K562 (cell line): ENCODE measurements at regions not wholly inside any gene's neighbourhood (a gene's known extent, or its start where the extent isn't known, plus 50 kb on each side); places are given as distances from the start of the nearest gene placed in this dataset.

Experiments
- NFE2L1 ChIP-seq: fragments of 450-650 bp; IDR thresholded peaks from 2 replicates; pipeline ENCODE4 v1.6.1; 2016; ENCODE audit warnings: missing genetic modification characterization, low read depth, mild to moderate bottlenecking, missing compliant biosample characterization, moderate library complexity, borderline replicate concordance
- RBM22 ChIP-seq: fragments of 200-400 bp; formaldehyde crosslinking; IDR thresholded peaks from 2 replicates; pipeline ENCODE4 v1.6.1; 2018; ENCODE audit warnings: low read length, low read depth; ENCODE audit not compliant: poor library complexity, severe bottlenecking
- TF ChIP-seq, protein P1 (sequence below), 3 experiments: IDR thresholded peaks in 2 of 3; conservative IDR thresholded peaks in 1 of 3; 2 replicates each; pipeline ENCODE4 v1.5.1; 2011 to 2012; ENCODE audit warnings: low read length in 3 of 3, mild to moderate bottlenecking in 3 of 3, control low read depth in 2 of 3, improper control_type of control experiment in 1 of 3, inconsistent platforms in 1 of 3, low read depth in 1 of 3, mixed read lengths in 1 of 3, moderate library complexity in 1 of 3; ENCODE audit not compliant: insufficient read depth in 2 of 3

DNA sequence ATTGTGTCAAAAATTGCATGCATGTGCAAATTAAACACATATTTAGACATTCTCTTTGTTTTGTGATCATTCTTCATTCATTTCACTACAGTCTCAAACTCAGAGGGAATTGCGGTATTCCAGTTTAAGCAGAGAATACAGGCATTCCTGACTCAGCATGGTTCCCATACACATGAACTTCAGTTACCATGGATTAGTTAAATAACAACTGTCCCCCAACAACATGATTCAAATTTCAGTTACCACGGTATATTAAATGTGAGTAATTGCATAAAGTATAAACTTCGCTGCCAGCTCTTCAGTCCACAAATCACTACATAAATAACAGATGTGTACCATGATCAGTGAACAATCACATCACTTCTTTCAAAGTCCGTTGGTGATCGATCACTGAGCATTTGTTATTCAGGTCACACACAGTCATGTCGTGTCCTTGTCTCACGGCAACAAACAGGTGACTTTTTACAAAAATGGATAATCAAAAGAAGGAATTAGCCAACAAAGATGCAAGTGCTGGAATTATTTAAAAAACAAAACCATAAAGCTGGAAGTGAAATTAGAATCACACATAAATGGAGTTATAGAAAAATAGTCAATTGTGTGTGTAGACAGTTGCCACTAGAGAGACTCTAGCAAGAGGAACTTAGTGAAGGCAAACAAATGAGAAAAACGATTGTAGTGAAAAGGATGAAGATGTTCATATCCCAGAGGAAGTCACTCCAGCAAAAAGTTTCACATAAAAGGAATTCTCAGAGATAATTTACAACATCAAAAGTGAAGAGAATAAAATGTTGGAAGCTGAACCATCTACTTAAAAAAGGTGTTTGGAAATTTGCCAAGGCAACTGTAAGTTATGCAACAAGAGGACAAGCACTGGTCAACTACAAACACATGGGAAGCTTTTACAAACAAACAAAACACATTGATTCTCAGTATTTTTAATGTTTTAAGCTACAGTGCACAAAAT, 138.6 kb upstream of the SMARCAD1 start:
- no peak for TF ChIP-seq NFE2L1 (tag)
- TF ChIP-seq RBM22: no peak
- TF ChIP-seq, protein P1, sequence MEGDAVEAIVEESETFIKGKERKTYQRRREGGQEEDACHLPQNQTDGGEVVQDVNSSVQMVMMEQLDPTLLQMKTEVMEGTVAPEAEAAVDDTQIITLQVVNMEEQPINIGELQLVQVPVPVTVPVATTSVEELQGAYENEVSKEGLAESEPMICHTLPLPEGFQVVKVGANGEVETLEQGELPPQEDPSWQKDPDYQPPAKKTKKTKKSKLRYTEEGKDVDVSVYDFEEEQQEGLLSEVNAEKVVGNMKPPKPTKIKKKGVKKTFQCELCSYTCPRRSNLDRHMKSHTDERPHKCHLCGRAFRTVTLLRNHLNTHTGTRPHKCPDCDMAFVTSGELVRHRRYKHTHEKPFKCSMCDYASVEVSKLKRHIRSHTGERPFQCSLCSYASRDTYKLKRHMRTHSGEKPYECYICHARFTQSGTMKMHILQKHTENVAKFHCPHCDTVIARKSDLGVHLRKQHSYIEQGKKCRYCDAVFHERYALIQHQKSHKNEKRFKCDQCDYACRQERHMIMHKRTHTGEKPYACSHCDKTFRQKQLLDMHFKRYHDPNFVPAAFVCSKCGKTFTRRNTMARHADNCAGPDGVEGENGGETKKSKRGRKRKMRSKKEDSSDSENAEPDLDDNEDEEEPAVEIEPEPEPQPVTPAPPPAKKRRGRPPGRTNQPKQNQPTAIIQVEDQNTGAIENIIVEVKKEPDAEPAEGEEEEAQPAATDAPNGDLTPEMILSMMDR (IDR thresholded peaks at IDR 0.05 in 2 of 3, conservative IDR thresholded peaks at IDR 0.05 in 1 of 3; ENCODE audit: insufficient read depth in 2 of 3, low read depth in 1 of 3, low read length in 3 of 3): no peak
